PFSK-1 (cell line): ENCODE measurements at regions not wholly inside any gene's neighbourhood (a gene's known extent, or its start where the extent isn't known, plus 50 kb on each side); places are given as distances from the start of the nearest gene placed in this dataset.

Source experiments
- FOXP2 ChIP-seq: optimal IDR thresholded peaks from 2 replicates; pipeline ENCODE3; 2011; ENCODE audit warnings: borderline replicate concordance, control low read depth, inconsistent platforms; ENCODE audit not compliant: insufficient read depth; ENCODE audit errors: extremely low read length, extremely low read depth
- POLR2AphosphoS5 ChIP-seq: IDR thresholded peaks from 2 replicates; pipeline ENCODE4 v1.6.1; 2012; ENCODE audit warnings: low read depth, mild to moderate bottlenecking, control low read depth, low read length, moderate library complexity
- REST ChIP-seq, 2 experiments: IDR thresholded peaks; 2 replicates each; pipeline versions ENCODE4 v1.6.1 to v1.8.0; 2011 to 2012; ENCODE audit warnings: low read depth in 2 of 2, low read length in 2 of 2, control low read depth in 1 of 2, inconsistent platforms in 1 of 2, mild to moderate bottlenecking in 1 of 2, moderate library complexity in 1 of 2; ENCODE audit not compliant: insufficient read depth in 1 of 2
- SIN3A ChIP-seq: IDR thresholded peaks from 2 replicates; pipeline ENCODE4 v1.6.1; 2012; ENCODE audit warnings: mild to moderate bottlenecking, low read length, moderate library complexity, borderline replicate concordance; ENCODE audit not compliant: insufficient read depth
- TAF1 ChIP-seq: IDR thresholded peaks from 2 replicates; pipeline ENCODE4 v1.6.1; 2012; ENCODE audit warnings: low read length, control low read depth, borderline replicate concordance; ENCODE audit not compliant: insufficient read depth

GRCh38 chr14:49446801-49447200 lies 139.4 kb downstream of the RPS29 start:
- TF ChIP-seq SIN3A: no peak
- no peak for TF ChIP-seq REST (IDR thresholded peaks at IDR 0.05; ENCODE audit: insufficient read depth in 1 of 2, low read depth in 2 of 2, low read length in 2 of 2)
- TF ChIP-seq POLR2AphosphoS5: no peak
- TF ChIP-seq FOXP2: no peak

- TF ChIP-seq FOXP2: no peak
- no peak for TF ChIP-seq SIN3A
- TF ChIP-seq TAF1: no peak
- TF ChIP-seq POLR2AphosphoS5: no peak
Measured at GRCh38 chr14:49438256-49438770, 147.9 kb downstream of the RPS29 start.

GRCh38 chr14:49428076-49428475 lies 158.1 kb downstream of the RPS29 start:
- TF ChIP-seq TAF1 (no peak), POLR2AphosphoS5 (no peak), REST (IDR thresholded peaks at IDR 0.05; ENCODE audit: insufficient read depth in 1 of 2, low read depth in 2 of 2, low read length in 2 of 2) (no peak), SIN3A (no peak), FOXP2 (no peak)

GRCh38 chr14:49427117-49427516 lies 159.1 kb downstream of the RPS29 start:
- TF ChIP-seq TAF1 (no peak), SIN3A (no peak), POLR2AphosphoS5 (no peak), REST (IDR thresholded peaks at IDR 0.05; ENCODE audit: insufficient read depth in 1 of 2, low read depth in 2 of 2, low read length in 2 of 2) (no peak), FOXP2 (no peak)

GRCh38 chr14:49425921-49426320 lies 160.3 kb downstream of the RPS29 start:
- TF ChIP-seq TAF1: no peak
- no peak for TF ChIP-seq REST (IDR thresholded peaks at IDR 0.05; ENCODE audit: insufficient read depth in 1 of 2, low read depth in 2 of 2, low read length in 2 of 2)
- no peak for TF ChIP-seq POLR2AphosphoS5
